MM.1S (cell line): ENCODE measurements at regions not wholly inside any gene's neighbourhood (a gene's known extent, or its start where the extent isn't known, plus 50 kb on each side); places are given as distances from the start of the nearest gene placed in this dataset.
A peak's percentile ranks its signal among the peaks of the same experiment; 100 is the strongest.

Source experiments
- DNase-seq: peaks from one replicate; pipeline ENCODE4 v3.0.0-alpha.2; 2015
- H2AFZ ChIP-seq: fragments of 300-600 bp; sonication (generic); 2 replicates; pipeline ENCODE4 v1.6.0; 2016; ENCODE audit warnings: antibody characterized with exemption, low read length
- H3F3A ChIP-seq: fragments of 300-600 bp; sonication (generic); 2 replicates; pipeline ENCODE4 v1.6.1; 2016; ENCODE audit warnings: mild to moderate bottlenecking, antibody characterized with exemption, low read length, moderate library complexity, mixed read lengths; ENCODE audit not compliant: insufficient read depth
- H3K27ac ChIP-seq: fragments of 300-600 bp; sonication (generic); 2 replicates; pipeline ENCODE4 v1.5.1; 2016; ENCODE audit warnings: mild to moderate bottlenecking, low read length
- H3K27me3 ChIP-seq: fragments of 300-600 bp; sonication (generic); replicated peaks from 2 replicates; pipeline ENCODE4 v1.6.0; 2016; ENCODE audit warnings: low read length; ENCODE audit not compliant: insufficient read depth
- H3K36me3 ChIP-seq: fragments of 300-600 bp; sonication (generic); replicated peaks from 2 replicates; pipeline ENCODE4 v1.6.1; 2016; ENCODE audit warnings: mild to moderate bottlenecking, low read length, mixed read lengths; ENCODE audit not compliant: insufficient read depth
- H3K4me1 ChIP-seq: fragments of 300-600 bp; sonication (generic); 2 replicates; pipeline ENCODE4 v1.6.1; 2016; ENCODE audit warnings: low read length, mixed read lengths
- H3K4me2 ChIP-seq: fragments of 300-600 bp; sonication (generic); 2 replicates; pipeline ENCODE4 v1.6.0; 2016; ENCODE audit warnings: low read depth, low read length
- H3K4me3 ChIP-seq: fragments of 300-600 bp; sonication (generic); 2 replicates; pipeline ENCODE4 v1.5.1; 2016; ENCODE audit warnings: low read length, mixed read lengths
- H3K79me2 ChIP-seq: fragments of 300-600 bp; sonication (generic); 2 replicates; pipeline ENCODE4 v1.6.1; 2016; ENCODE audit warnings: mixed run types, low read length, mixed read lengths
- H3K9ac ChIP-seq: fragments of 300-600 bp; sonication (generic); 2 replicates; pipeline ENCODE4 v1.6.1; 2016; ENCODE audit warnings: low read length, mixed read lengths
- H3K9me2 ChIP-seq: fragments of 300-600 bp; sonication (generic); replicated peaks from 2 replicates; pipeline ENCODE4 v1.6.1; 2016; ENCODE audit warnings: mild to moderate bottlenecking, low read length, mixed read lengths; ENCODE audit not compliant: insufficient read depth
- H3K9me3 ChIP-seq: fragments of 300-600 bp; sonication (generic); replicated peaks from 2 replicates; pipeline ENCODE4 v1.6.1; 2016; ENCODE audit warnings: mild to moderate bottlenecking, low read length, mixed read lengths; ENCODE audit not compliant: insufficient read depth
- H4K20me1 ChIP-seq: fragments of 300-600 bp; sonication (generic); 2 replicates; pipeline ENCODE4 v1.6.1; 2016; ENCODE audit warnings: mild to moderate bottlenecking, low read length, moderate library complexity, mixed read lengths; ENCODE audit not compliant: insufficient read depth
- EZH2 ChIP-seq: fragments of 300-600 bp; sonication (generic); optimal IDR thresholded peaks from 2 replicates; pipeline ENCODE3; 2017; ENCODE audit warnings: low read depth, mild to moderate bottlenecking, antibody characterized with exemption, low read length, mixed read lengths
- EZH2phosphoT487 ChIP-seq: fragments of 300-600 bp; sonication (generic); IDR thresholded peaks from 2 replicates; pipeline ENCODE4 v1.6.1; 2018; ENCODE audit warnings: antibody characterized with exemption, low read length
- TF ChIP-seq, protein P1 (sequence below): fragments of 300-600 bp; sonication (generic); IDR thresholded peaks from 2 replicates; pipeline ENCODE4 v1.5.1; 2016; ENCODE audit warnings: antibody characterized with exemption, low read length, mixed read lengths

GRCh38 chr2:185628985-185629384, 109.6 kb upstream of the FSIP2 start:
- Histone ChIP-seq H3K27me3 (no peaks in the 10 kb centered on the region), H3K9me3 (no peaks in the 10 kb centered on the region), H3K9ac (no peak overlapping the region), H2AFZ (no peak overlapping the region), H3K36me3 (no peaks in the 10 kb centered on the region), H3K9me2 (no peaks in the 10 kb centered on the region), H3F3A (peaks cover 9% of the 10 kb centered on the region), H3K4me2 (no peak overlapping the region), H3K27ac (no peak overlapping the region), H3K4me3 (no peak overlapping the region), H4K20me1 (no peaks in the 10 kb centered on the region), H3K79me2 (no peaks in the 10 kb centered on the region), H3K4me1 (peaks cover 25% of the 10 kb centered on the region)
- no peak for DNase-seq
- TF ChIP-seq, protein P1, sequence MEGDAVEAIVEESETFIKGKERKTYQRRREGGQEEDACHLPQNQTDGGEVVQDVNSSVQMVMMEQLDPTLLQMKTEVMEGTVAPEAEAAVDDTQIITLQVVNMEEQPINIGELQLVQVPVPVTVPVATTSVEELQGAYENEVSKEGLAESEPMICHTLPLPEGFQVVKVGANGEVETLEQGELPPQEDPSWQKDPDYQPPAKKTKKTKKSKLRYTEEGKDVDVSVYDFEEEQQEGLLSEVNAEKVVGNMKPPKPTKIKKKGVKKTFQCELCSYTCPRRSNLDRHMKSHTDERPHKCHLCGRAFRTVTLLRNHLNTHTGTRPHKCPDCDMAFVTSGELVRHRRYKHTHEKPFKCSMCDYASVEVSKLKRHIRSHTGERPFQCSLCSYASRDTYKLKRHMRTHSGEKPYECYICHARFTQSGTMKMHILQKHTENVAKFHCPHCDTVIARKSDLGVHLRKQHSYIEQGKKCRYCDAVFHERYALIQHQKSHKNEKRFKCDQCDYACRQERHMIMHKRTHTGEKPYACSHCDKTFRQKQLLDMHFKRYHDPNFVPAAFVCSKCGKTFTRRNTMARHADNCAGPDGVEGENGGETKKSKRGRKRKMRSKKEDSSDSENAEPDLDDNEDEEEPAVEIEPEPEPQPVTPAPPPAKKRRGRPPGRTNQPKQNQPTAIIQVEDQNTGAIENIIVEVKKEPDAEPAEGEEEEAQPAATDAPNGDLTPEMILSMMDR = peak; percentile 37
- no peak for TF ChIP-seq EZH2phosphoT487
- TF ChIP-seq EZH2 = no peak

- Histone ChIP-seq H3K4me1 (peaks cover 33% of the 10 kb centered on the region), H3K36me3 (no peaks in the 10 kb centered on the region)
These were observed 105.0 kb upstream of the FSIP2 start for GRCh38 chr2:185633621-185634020.

GRCh38 chr2:185638771-185639170, 99.8 kb upstream of the FSIP2 start:
- TF ChIP-seq EZH2phosphoT487 = no peak
- no peak for TF ChIP-seq EZH2
- TF ChIP-seq, protein P1 = no peak
- DNase-seq = peak; percentile 94
- no peaks in the 10 kb centered on the region for H3K79me2 ChIP-seq
- H3K9me2 ChIP-seq = no peaks in the 10 kb centered on the region
- no peaks in the 10 kb centered on the region for H4K20me1 ChIP-seq
- peak overlapping the region; percentile 98 for H3K27ac ChIP-seq
- H3K4me1 ChIP-seq = peaks cover 57% of the 10 kb centered on the region
- H3K9me3 ChIP-seq = no peaks in the 10 kb centered on the region
- peak overlapping the region; percentile 55 for H3K4me3 ChIP-seq
- no peaks in the 10 kb centered on the region for H3K27me3 ChIP-seq
- H3K9ac ChIP-seq = peak overlapping the region; percentile 71
- H3F3A ChIP-seq = peaks cover 42% of the 10 kb centered on the region
- H2AFZ ChIP-seq = peak overlapping the region; percentile 54
- no peaks in the 10 kb centered on the region for H3K36me3 ChIP-seq
- H3K4me2 ChIP-seq = peak overlapping the region; percentile 91

More at GRCh38 chr2:185633621-185634020, 105.0 kb upstream of the FSIP2 start:
- no peaks in the 10 kb centered on the region for H3K27me3 ChIP-seq
- no peak for TF ChIP-seq EZH2phosphoT487
- no peaks in the 10 kb centered on the region for H4K20me1 ChIP-seq
- no peak overlapping the region for H3K4me2 ChIP-seq
- no peaks in the 10 kb centered on the region for H3K9me3 ChIP-seq
- no peak overlapping the region for H3K9ac ChIP-seq
- H3F3A ChIP-seq = peaks cover 24% of the 10 kb centered on the region
- no peak overlapping the region for H3K4me3 ChIP-seq
- no peaks in the 10 kb centered on the region for H3K9me2 ChIP-seq
- H3K79me2 ChIP-seq = no peaks in the 10 kb centered on the region
- no peak overlapping the region for H3K27ac ChIP-seq
- no peak overlapping the region for H2AFZ ChIP-seq
- no peak for DNase-seq

- Histone ChIP-seq H3F3A (peaks cover 42% of the 10 kb centered on the region), H3K9me3 (no peaks in the 10 kb centered on the region), H3K4me3 (no peak overlapping the region), H3K79me2 (no peaks in the 10 kb centered on the region), H2AFZ (0 out of 2 replicates have a peak overlapping the region, but pooled peaks have one; percentile 54), H3K36me3 (no peaks in the 10 kb centered on the region), H4K20me1 (no peaks in the 10 kb centered on the region), H3K4me1 (peaks cover 59% of the 10 kb centered on the region), H3K27ac (peak overlapping the region; percentile 98; the same call in 1 of the 2 replicates), H3K9me2 (no peaks in the 10 kb centered on the region), H3K9ac (peak overlapping the region; percentile 71; the same call in 1 of the 2 replicates), H3K27me3 (no peaks in the 10 kb centered on the region), H3K4me2 (peak overlapping the region; percentile 91; the same call in 1 of the 2 replicates)
- no peak for DNase-seq
- TF ChIP-seq, protein P1 = no peak
- TF ChIP-seq EZH2 (no peak), EZH2phosphoT487 (no peak)
These were observed 98.0 kb upstream of the FSIP2 start for GRCh38 chr2:185640588-185640987.
